WTC11 (cell line): ENCODE measurements at regions not wholly inside any gene's neighbourhood (a gene's known extent, or its start where the extent isn't known, plus 50 kb on each side); places are given as distances from the start of the nearest gene placed in this dataset.

Source experiments
- ATAC-seq: fragments of 200-7000 bp; cut with Tn5 transposase; 2 replicates; pipeline ENCODE4 v1.10.0; 2021; ENCODE audit warnings: mild to moderate bottlenecking, moderate library complexity
- CTCF ChIA-PET: fragments of 300-600 bp; sonication (Branson Sonifier 250); formaldehyde crosslinking; loops from one replicate; lab custom pipeline; 2021; ENCODE audit warnings: antibody characterized with exemption; lab: Charles Lee
- POLR2A ChIA-PET: fragments of 350-600 bp; sonication (Branson Sonifier 250); formaldehyde crosslinking; loops from one replicate; lab custom pipeline; 2021; ENCODE audit warnings: antibody characterized with exemption; lab: Charles Lee
- DNase-seq: peaks from one replicate; pipeline ENCODE4 v3.0.0; 2021; ENCODE audit warnings: low spot score
- H3K27ac Mint-ChIP-seq: 2 replicates; pipeline ENCODE4 v1.8.0; 2021; ENCODE audit warnings: mixed read lengths
- H3K27me3 Mint-ChIP-seq: 2 replicates; pipeline ENCODE4 v1.8.0; 2021; ENCODE audit warnings: low read depth, mild to moderate bottlenecking, moderate library complexity, mixed read lengths
- H3K36me3 Mint-ChIP-seq: 2 replicates; pipeline ENCODE4 v1.8.0; 2021; ENCODE audit warnings: mixed read lengths
- H3K4me1 Mint-ChIP-seq: 2 replicates; pipeline ENCODE4 v1.8.0; 2022; ENCODE audit warnings: mixed read lengths
- H3K4me3 Mint-ChIP-seq: 2 replicates; pipeline ENCODE4 v1.8.0; 2021; ENCODE audit warnings: mild to moderate bottlenecking, moderate library complexity, mixed read lengths
- H3K9me3 Mint-ChIP-seq: 2 replicates; pipeline ENCODE4 v1.8.0; 2021; ENCODE audit warnings: mixed read lengths
- E2F1 ChIP-seq: sonication (generic); formaldehyde crosslinking; IDR thresholded peaks from 2 replicates; pipeline ENCODE4 v1.8.0; 2022; ENCODE audit warnings: mild to moderate bottlenecking, missing genetic modification reagents
- FOXP1 ChIP-seq: sonication (generic); formaldehyde crosslinking; IDR thresholded peaks from 2 replicates; pipeline ENCODE4 v1.8.0; 2022; ENCODE audit warnings: missing genetic modification reagents, mild to moderate bottlenecking, moderate library complexity, borderline replicate concordance
- HMGA2 ChIP-seq: fragments of 250-450 bp; sonication (Bioruptor Pico); IDR thresholded peaks from 2 replicates; pipeline ENCODE4 v1.4.0; 2021; ENCODE audit warnings: mild to moderate bottlenecking, moderate library complexity
- MAX ChIP-seq: sonication (generic); formaldehyde crosslinking; IDR thresholded peaks from 2 replicates; pipeline ENCODE4 v1.8.0; 2022; ENCODE audit warnings: mild to moderate bottlenecking, missing genetic modification reagents
- MYBL2 ChIP-seq: sonication (generic); formaldehyde crosslinking; IDR thresholded peaks from 2 replicates; pipeline ENCODE4 v1.8.1; 2023; ENCODE audit warnings: mild to moderate bottlenecking, moderate library complexity, missing genetic modification reagents
- NFYB ChIP-seq: sonication (generic); formaldehyde crosslinking; conservative IDR thresholded peaks from 2 replicates; pipeline ENCODE4 v1.8.0; 2022; ENCODE audit warnings: low read depth, missing genetic modification reagents
- SOX15 ChIP-seq: fragments of 250-450 bp; sonication (Bioruptor Pico); IDR thresholded peaks from 2 replicates; pipeline ENCODE4 v1.9.0; 2021; ENCODE audit warnings: mild to moderate bottlenecking
- TP53 ChIP-seq: sonication (generic); formaldehyde crosslinking; IDR thresholded peaks from 2 replicates; pipeline ENCODE4 v1.8.1; 2023; ENCODE audit warnings: mild to moderate bottlenecking, missing genetic modification reagents
- ZNF281 ChIP-seq: sonication (generic); formaldehyde crosslinking; IDR thresholded peaks from 2 replicates; pipeline ENCODE4 v1.8.0; 2023; ENCODE audit warnings: mild to moderate bottlenecking, missing genetic modification reagents
- ZNF416 ChIP-seq: fragments of 250-450 bp; sonication (Bioruptor Pico); IDR thresholded peaks from 2 replicates; pipeline ENCODE4 v1.9.0; 2021; ENCODE audit warnings: mild to moderate bottlenecking, inconsistent platforms
- ZSCAN18 ChIP-seq: fragments of 250-450 bp; sonication (Bioruptor Pico); IDR thresholded peaks from 2 replicates; pipeline ENCODE4 v2.1.2; 2022; ENCODE audit warnings: mild to moderate bottlenecking, moderate library complexity
- TF ChIP-seq, protein P1 (sequence below): sonication (generic); formaldehyde crosslinking; IDR thresholded peaks from 2 replicates; pipeline ENCODE4 v1.8.0; 2023; ENCODE audit warnings: missing genetic modification reagents
- TF ChIP-seq, protein P2 (sequence below): sonication (generic); formaldehyde crosslinking; IDR thresholded peaks from 2 replicates; pipeline ENCODE4 v1.8.1; 2023; ENCODE audit warnings: mild to moderate bottlenecking, missing genetic modification reagents
- TF ChIP-seq, protein P3 (sequence below): fragments of 250-450 bp; sonication (Bioruptor Pico); IDR thresholded peaks from 2 replicates; pipeline ENCODE4 v1.9.0; 2021; ENCODE audit warnings: mild to moderate bottlenecking
- TF ChIP-seq, protein P4 (sequence below): sonication (generic); formaldehyde crosslinking; IDR thresholded peaks from 2 replicates; pipeline ENCODE4 v1.8.1; 2022; ENCODE audit warnings: low read depth, mild to moderate bottlenecking, moderate library complexity, missing genetic modification reagents, borderline replicate concordance

- TF ChIP-seq TP53 (CRISPR knock-in tag) (no peak), ZSCAN18 (CRISPR knock-in tag) (no peak), FOXP1 (CRISPR knock-in tag) (no peak), MYBL2 (no peak), SOX15 (no peak), MAX (CRISPR knock-in tag) (no peak), E2F1 (no peak)
- TF ChIP-seq, protein P1, sequence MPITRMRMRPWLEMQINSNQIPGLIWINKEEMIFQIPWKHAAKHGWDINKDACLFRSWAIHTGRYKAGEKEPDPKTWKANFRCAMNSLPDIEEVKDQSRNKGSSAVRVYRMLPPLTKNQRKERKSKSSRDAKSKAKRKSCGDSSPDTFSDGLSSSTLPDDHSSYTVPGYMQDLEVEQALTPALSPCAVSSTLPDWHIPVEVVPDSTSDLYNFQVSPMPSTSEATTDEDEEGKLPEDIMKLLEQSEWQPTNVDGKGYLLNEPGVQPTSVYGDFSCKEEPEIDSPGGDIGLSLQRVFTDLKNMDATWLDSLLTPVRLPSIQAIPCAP: no peak
- TF ChIP-seq, protein P2, sequence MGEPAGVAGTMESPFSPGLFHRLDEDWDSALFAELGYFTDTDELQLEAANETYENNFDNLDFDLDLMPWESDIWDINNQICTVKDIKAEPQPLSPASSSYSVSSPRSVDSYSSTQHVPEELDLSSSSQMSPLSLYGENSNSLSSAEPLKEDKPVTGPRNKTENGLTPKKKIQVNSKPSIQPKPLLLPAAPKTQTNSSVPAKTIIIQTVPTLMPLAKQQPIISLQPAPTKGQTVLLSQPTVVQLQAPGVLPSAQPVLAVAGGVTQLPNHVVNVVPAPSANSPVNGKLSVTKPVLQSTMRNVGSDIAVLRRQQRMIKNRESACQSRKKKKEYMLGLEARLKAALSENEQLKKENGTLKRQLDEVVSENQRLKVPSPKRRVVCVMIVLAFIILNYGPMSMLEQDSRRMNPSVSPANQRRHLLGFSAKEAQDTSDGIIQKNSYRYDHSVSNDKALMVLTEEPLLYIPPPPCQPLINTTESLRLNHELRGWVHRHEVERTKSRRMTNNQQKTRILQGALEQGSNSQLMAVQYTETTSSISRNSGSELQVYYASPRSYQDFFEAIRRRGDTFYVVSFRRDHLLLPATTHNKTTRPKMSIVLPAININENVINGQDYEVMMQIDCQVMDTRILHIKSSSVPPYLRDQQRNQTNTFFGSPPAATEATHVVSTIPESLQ (CRISPR knock-in tag): no peak
These were observed 52.5 kb upstream of the PPP2R2D start (continued) for GRCh38 chr10:131848296-131848695.

- TF ChIP-seq HMGA2 (CRISPR knock-in tag): no peak
- TF ChIP-seq, protein P3, sequence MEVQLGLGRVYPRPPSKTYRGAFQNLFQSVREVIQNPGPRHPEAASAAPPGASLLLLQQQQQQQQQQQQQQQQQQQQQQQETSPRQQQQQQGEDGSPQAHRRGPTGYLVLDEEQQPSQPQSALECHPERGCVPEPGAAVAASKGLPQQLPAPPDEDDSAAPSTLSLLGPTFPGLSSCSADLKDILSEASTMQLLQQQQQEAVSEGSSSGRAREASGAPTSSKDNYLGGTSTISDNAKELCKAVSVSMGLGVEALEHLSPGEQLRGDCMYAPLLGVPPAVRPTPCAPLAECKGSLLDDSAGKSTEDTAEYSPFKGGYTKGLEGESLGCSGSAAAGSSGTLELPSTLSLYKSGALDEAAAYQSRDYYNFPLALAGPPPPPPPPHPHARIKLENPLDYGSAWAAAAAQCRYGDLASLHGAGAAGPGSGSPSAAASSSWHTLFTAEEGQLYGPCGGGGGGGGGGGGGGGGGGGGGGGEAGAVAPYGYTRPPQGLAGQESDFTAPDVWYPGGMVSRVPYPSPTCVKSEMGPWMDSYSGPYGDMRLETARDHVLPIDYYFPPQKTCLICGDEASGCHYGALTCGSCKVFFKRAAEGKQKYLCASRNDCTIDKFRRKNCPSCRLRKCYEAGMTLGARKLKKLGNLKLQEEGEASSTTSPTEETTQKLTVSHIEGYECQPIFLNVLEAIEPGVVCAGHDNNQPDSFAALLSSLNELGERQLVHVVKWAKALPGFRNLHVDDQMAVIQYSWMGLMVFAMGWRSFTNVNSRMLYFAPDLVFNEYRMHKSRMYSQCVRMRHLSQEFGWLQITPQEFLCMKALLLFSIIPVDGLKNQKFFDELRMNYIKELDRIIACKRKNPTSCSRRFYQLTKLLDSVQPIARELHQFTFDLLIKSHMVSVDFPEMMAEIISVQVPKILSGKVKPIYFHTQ (CRISPR knock-in tag): no peak
- Mint-ChIP-seq H3K36me3 (no peaks in the 10 kb centered on the region), H3K9me3 (peaks cover 4% of the 10 kb centered on the region; the same call in 1 of the 2 replicates), H3K4me1 (no peaks in the 10 kb centered on the region), H3K4me3 (no peak overlapping the region), H3K27ac (no peak overlapping the region), H3K27me3 (no peaks in the 10 kb centered on the region)
- ATAC-seq: no peak
- ChIA-PET POLR2A (no interaction called here), CTCF (no interaction called here)
- no peak for DNase-seq
These were observed 51.8 kb upstream of the PPP2R2D start for GRCh38 chr10:131848741-131849590.

- no peak for DNase-seq
These were observed 51.0 kb upstream of the PPP2R2D start for GRCh38 chr10:131849591-131850382.

More at GRCh38 chr10:131849591-131850382, 51.0 kb upstream of the PPP2R2D start:
- Mint-ChIP-seq H3K9me3 (peaks cover 4% of the 10 kb centered on the region; the same call in 1 of the 2 replicates), H3K4me1 (no peaks in the 10 kb centered on the region), H3K4me3 (no peak overlapping the region), H3K27me3 (no peaks in the 10 kb centered on the region), H3K27ac (no peak overlapping the region), H3K36me3 (no peaks in the 10 kb centered on the region)
- TF ChIP-seq, protein P4, sequence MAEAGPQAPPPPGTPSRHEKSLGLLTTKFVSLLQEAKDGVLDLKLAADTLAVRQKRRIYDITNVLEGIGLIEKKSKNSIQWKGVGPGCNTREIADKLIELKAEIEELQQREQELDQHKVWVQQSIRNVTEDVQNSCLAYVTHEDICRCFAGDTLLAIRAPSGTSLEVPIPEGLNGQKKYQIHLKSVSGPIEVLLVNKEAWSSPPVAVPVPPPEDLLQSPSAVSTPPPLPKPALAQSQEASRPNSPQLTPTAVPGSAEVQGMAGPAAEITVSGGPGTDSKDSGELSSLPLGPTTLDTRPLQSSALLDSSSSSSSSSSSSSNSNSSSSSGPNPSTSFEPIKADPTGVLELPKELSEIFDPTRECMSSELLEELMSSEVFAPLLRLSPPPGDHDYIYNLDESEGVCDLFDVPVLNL (CRISPR knock-in tag): no peak
- TF ChIP-seq NFYB (CRISPR knock-in tag) (no peak), ZNF416 (no peak), ZNF281 (no peak)
- POLR2A ChIA-PET: no interaction called here
- ATAC-seq: no peak
- CTCF ChIA-PET: interaction anchor here (1.4 kb wide), 1 partner anchor 10 kb away, joined by 4 read pairs; no protein-coding TSS in a partner anchor
